ENCODE measurements at regions not wholly inside any gene's neighbourhood (a gene's known extent, or its start where the extent isn't known, plus 50 kb on each side); places are given as distances from the start of the nearest gene placed in this dataset.

- Histone ChIP-seq H3K4me3 (no peak overlapping the region), H3K27ac (no peak overlapping the region), H3K4me1 (peaks cover 0 to 3% (median 0%) of the 10 kb centered on the region in 9 donors), H3K27me3 (no peaks in the 10 kb centered on the region), H3K9me3 (peaks cover 0 to 3% (median 0%) of the 10 kb centered on the region in 11 donors), H3K36me3 (no peaks in the 10 kb centered on the region)
- ATAC-seq (no peak), DNase-seq (no peak)
- no peak for TF ChIP-seq CTCF (IDR thresholded peaks at IDR 0.05)
- intact Hi-C loops (cut with DNase I), result no loop called here
- 80 to 85% methylated on average over 6 of the region's 6 CpGs for WGBS, 2 donors
These were observed 286.8 kb downstream of the SPATA31D1 start for GRCh38 chr9:82275258-82275927.

- H3K27ac ChIP-seq, result no peak overlapping the region
- no peak for ATAC-seq
- no peaks in the 10 kb centered on the region for H3K27me3 ChIP-seq
- no peak for DNase-seq
- TF ChIP-seq CTCF (IDR thresholded peaks at IDR 0.05), result no peak
- no peaks in the 10 kb centered on the region for H3K36me3 ChIP-seq
- peaks cover 0 to 2% (median 0%) of the 10 kb centered on the region in 11 donors for H3K9me3 ChIP-seq
- no peaks in the 10 kb centered on the region for H3K4me1 ChIP-seq
- H3K4me3 ChIP-seq, result no peak overlapping the region
- intact Hi-C loops (cut with DNase I), result no loop called here
These were observed 292.5 kb downstream of the SPATA31D1 start for GRCh38 chr9:82281066-82281465.

- no peaks in the 10 kb centered on the region for H3K4me1 ChIP-seq
- DNase-seq, result no peak
- intact Hi-C loops (cut with DNase I), result no loop called here
- no peak overlapping the region for H3K27ac ChIP-seq
- no peak for TF ChIP-seq CTCF (IDR thresholded peaks at IDR 0.05)
- H3K9me3 ChIP-seq, result peaks cover 0 to 30% (median 13%) of the 10 kb centered on the region in 11 donors
- ATAC-seq, result no peak
- H3K4me3 ChIP-seq, result no peak overlapping the region
- WGBS, 2 donors, result 83 to 88% methylated on average over 3 of the region's 3 CpGs
- no peaks in the 10 kb centered on the region for H3K27me3 ChIP-seq
- H3K36me3 ChIP-seq, result no peaks in the 10 kb centered on the region
These were observed 296.2 kb downstream of the SPATA31D1 start for GRCh38 chr9:82284758-82285157.

DNA sequence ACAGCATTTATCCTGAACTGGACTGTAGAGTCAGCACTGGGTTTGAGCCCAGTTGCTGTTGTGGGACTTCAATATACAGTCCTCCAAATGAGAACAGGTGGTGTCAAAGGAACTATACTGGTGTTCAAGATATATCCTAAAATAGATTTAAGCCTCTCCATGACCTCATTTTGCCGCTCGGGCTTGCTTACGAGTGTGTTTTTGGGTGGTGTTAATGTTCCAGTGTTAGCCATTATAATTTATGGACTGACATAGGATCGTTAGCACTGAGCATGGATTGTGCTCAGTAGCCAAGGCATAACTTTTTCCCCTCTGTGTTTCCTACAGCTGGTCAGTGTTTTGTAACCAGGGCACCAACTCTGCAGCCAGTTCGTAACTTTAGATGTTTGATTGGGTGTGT is 306.6 kb downstream of the SPATA31D1 start:
- Histone ChIP-seq H3K9me3 (peaks cover 0 to 12% (median 2%) of the 10 kb centered on the region in 11 donors), H3K4me3 (no peak overlapping the region), H3K4me1 (no peaks in the 10 kb centered on the region), H3K36me3 (no peaks in the 10 kb centered on the region), H3K27me3 (no peaks in the 10 kb centered on the region), H3K27ac (no peak overlapping the region)
- no peak for ATAC-seq
- whole genome bisulfite sequencing, 2 donors, result 95 to 96% methylated on average over 5 of the region's 5 CpGs
- intact Hi-C loops (cut with DNase I), result no loop called here
- TF ChIP-seq CTCF (IDR thresholded peaks at IDR 0.05), result no peak
- no peak for DNase-seq

Data from heart right ventricle (tissue), 16 donors.